Activated CD8-positive, alpha-beta memory T cell treated with anti-CD3 and anti-CD28 coated beads for 24 hours (primary cell): ENCODE measurements at regions not wholly inside any gene's neighbourhood (a gene's known extent, or its start where the extent isn't known, plus 50 kb on each side); places are given as distances from the start of the nearest gene placed in this dataset.
A peak's percentile ranks its signal among the peaks of the same experiment; 100 is the strongest.

Experiments used
- DNase-seq: peaks from one replicate; pipeline ENCODE4 v3.0.0-alpha.2; 2020

- DNase-seq = no peak
Observed at GRCh38 chr3:72144773-72145505, 360.0 kb upstream of the PROK2 start.

GRCh38 chr3:72143966-72144717 lies 359.2 kb upstream of the PROK2 start:
- DNase-seq = no peak

GRCh38 chr3:72143322-72143721 lies 358.4 kb upstream of the PROK2 start:
- DNase-seq = no peak

- no peak for DNase-seq
Observed at GRCh38 chr3:72142028-72142427, 357.1 kb upstream of the PROK2 start.

- DNase-seq = no peak
Observed at GRCh38 chr3:72141264-72141663, 356.3 kb upstream of the PROK2 start.

- no peak for DNase-seq
Observed at GRCh38 chr3:72139316-72139715, 354.4 kb upstream of the PROK2 start.

GRCh38 chr3:72137865-72138861 lies 353.2 kb upstream of the PROK2 start:
- DNase-seq = peak; percentile 62

GRCh38 chr3:72135636-72136035 lies 350.7 kb upstream of the PROK2 start:
- DNase-seq = peak; percentile 60

GRCh38 chr3:72134989-72135451 lies 350.1 kb upstream of the PROK2 start:
- peak; percentile 74 for DNase-seq

GRCh38 chr3:72133329-72134011 lies 348.5 kb upstream of the PROK2 start:
- DNase-seq = no peak

- DNase-seq = no peak
Observed at GRCh38 chr3:72131899-72132298, 347.0 kb upstream of the PROK2 start.

- DNase-seq = no peak
Observed at GRCh38 chr3:72130565-72130964, 345.6 kb upstream of the PROK2 start.

GRCh38 chr3:72129501-72130094 lies 344.6 kb upstream of the PROK2 start:
- DNase-seq = no peak

GRCh38 chr3:72128921-72129320 lies 344.0 kb upstream of the PROK2 start:
- DNase-seq = no peak

- DNase-seq = no peak
Observed at GRCh38 chr3:72127844-72128243, 342.9 kb upstream of the PROK2 start.

GRCh38 chr3:72127224-72127612 lies 342.3 kb upstream of the PROK2 start:
- DNase-seq = no peak

GRCh38 chr3:72126441-72127223 lies 341.7 kb upstream of the PROK2 start:
- DNase-seq = no peak

GRCh38 chr3:72123908-72124441 lies 339.0 kb upstream of the PROK2 start:
- DNase-seq = no peak

- DNase-seq = no peak
Observed at GRCh38 chr3:72120806-72121778, 336.1 kb upstream of the PROK2 start.

- DNase-seq = no peak
Observed at GRCh38 chr3:72120039-72120438, 335.1 kb upstream of the PROK2 start.
